ENCODE measurements at regions not wholly inside any gene's neighbourhood (a gene's known extent, or its start where the extent isn't known, plus 50 kb on each side); places are given as distances from the start of the nearest gene placed in this dataset.

- no peaks in the 10 kb centered on the region for H3K36me3 Mint-ChIP-seq (ENCODE audit: low read depth)
- H3K9me3 Mint-ChIP-seq, result peaks cover 7% of the 10 kb centered on the region
- DNase-seq, result no peak
- H3K27ac Mint-ChIP-seq, result no peak overlapping the region
- H3K4me3 Mint-ChIP-seq, result no peak overlapping the region
- H3K4me1 Mint-ChIP-seq, result no peaks in the 10 kb centered on the region
- TF ChIP-seq CTCF (IDR thresholded peaks at IDR 0.05), result no peak
- no peak for ATAC-seq (ENCODE audit: low read depth)
- ChIA-PET POLR2A (no interaction called here), CTCF (no interaction called here)
- no peaks in the 10 kb centered on the region for H3K27me3 Mint-ChIP-seq
- intact Hi-C loops (cut with micrococcal nuclease), result no loop called here
Observed at GRCh38 chr6:66226109-66226508, 519.1 kb upstream of the EYS start.

- CTCF ChIA-PET, result no interaction called here
- no peak for DNase-seq
- intact Hi-C loops (cut with micrococcal nuclease), result no loop called here
Observed at GRCh38 chr6:66210964-66211363, 503.9 kb upstream of the EYS start.

GRCh38 chr6:66200390-66200789 lies 493.4 kb upstream of the EYS start:
- ChIA-PET POLR2A (no interaction called here), CTCF (no interaction called here)
- Mint-ChIP-seq H3K4me3 (no peak overlapping the region), H3K27ac (no peak overlapping the region), H3K36me3 (ENCODE audit: low read depth) (no peaks in the 10 kb centered on the region), H3K4me1 (no peaks in the 10 kb centered on the region), H3K27me3 (no peaks in the 10 kb centered on the region), H3K9me3 (peaks cover 6% of the 10 kb centered on the region)
- no peak for ATAC-seq (ENCODE audit: low read depth)
- intact Hi-C loops (cut with micrococcal nuclease), result no loop called here
- no peak for TF ChIP-seq CTCF (IDR thresholded peaks at IDR 0.05)
- no peak for DNase-seq

More at GRCh38 chr6:66210964-66211363, 503.9 kb upstream of the EYS start:
- H3K4me1 Mint-ChIP-seq, result no peaks in the 10 kb centered on the region
- H3K27me3 Mint-ChIP-seq, result no peaks in the 10 kb centered on the region
- H3K9me3 Mint-ChIP-seq, result peaks cover 11% of the 10 kb centered on the region
- no peaks in the 10 kb centered on the region for H3K36me3 Mint-ChIP-seq (ENCODE audit: low read depth)
- ATAC-seq (ENCODE audit: low read depth), result no peak
- TF ChIP-seq CTCF (IDR thresholded peaks at IDR 0.05), result no peak
- H3K27ac Mint-ChIP-seq, result no peak overlapping the region
- H3K4me3 Mint-ChIP-seq, result no peak overlapping the region
- POLR2A ChIA-PET, result no interaction called here

GRCh38 chr6:66199171-66199570 lies 492.1 kb upstream of the EYS start:
- ChIA-PET CTCF (no interaction called here), POLR2A (no interaction called here)
- H3K36me3 Mint-ChIP-seq (ENCODE audit: low read depth), result no peaks in the 10 kb centered on the region
- no peak overlapping the region for H3K27ac Mint-ChIP-seq
- ATAC-seq (ENCODE audit: low read depth) (no peak), DNase-seq (no peak)
- H3K27me3 Mint-ChIP-seq, result no peaks in the 10 kb centered on the region
- TF ChIP-seq CTCF (IDR thresholded peaks at IDR 0.05), result no peak
- H3K4me3 Mint-ChIP-seq, result no peak overlapping the region
- intact Hi-C loops (cut with micrococcal nuclease), result no loop called here
- peaks cover 6% of the 10 kb centered on the region for H3K9me3 Mint-ChIP-seq
- no peaks in the 10 kb centered on the region for H3K4me1 Mint-ChIP-seq

- no peaks in the 10 kb centered on the region for H3K36me3 Mint-ChIP-seq (ENCODE audit: low read depth)
- H3K4me3 Mint-ChIP-seq, result no peak overlapping the region
- peaks cover 6% of the 10 kb centered on the region for H3K9me3 Mint-ChIP-seq
- ChIA-PET CTCF (no interaction called here), POLR2A (no interaction called here)
- H3K4me1 Mint-ChIP-seq, result no peaks in the 10 kb centered on the region
- no peak for ATAC-seq (ENCODE audit: low read depth)
- H3K27ac Mint-ChIP-seq, result no peak overlapping the region
- no peak for DNase-seq
- H3K27me3 Mint-ChIP-seq, result no peaks in the 10 kb centered on the region
- intact Hi-C loops (cut with micrococcal nuclease), result no loop called here
- TF ChIP-seq CTCF (IDR thresholded peaks at IDR 0.05), result no peak
Observed at GRCh38 chr6:66198062-66198624, 491.1 kb upstream of the EYS start.

Measured in activated B cell treated with CpG ODN at 0.5 μM for 24 hours (primary cell).